ENCODE measurements at regions not wholly inside any gene's neighbourhood (a gene's known extent, or its start where the extent isn't known, plus 50 kb on each side); places are given as distances from the start of the nearest gene placed in this dataset.
A peak's percentile ranks its signal among the peaks of the same experiment; 100 is the strongest.

DNA sequence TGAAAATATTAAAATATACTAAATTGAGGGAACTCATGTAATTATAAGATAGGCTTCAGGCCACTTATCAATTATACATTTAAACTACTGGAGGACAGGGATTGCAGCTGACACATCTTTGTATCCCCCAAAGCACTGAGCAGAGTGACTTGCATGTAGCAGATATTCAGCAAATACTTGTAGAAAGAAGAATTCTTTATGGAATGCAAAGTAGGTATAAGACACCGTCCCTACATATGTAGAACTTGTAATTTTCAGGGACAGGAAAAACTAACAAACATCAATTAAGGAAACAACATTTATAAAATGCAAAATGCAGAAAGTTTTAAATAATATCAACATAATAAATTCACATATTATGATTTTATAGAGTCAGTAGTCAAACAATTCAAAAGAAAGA lies 719.2 kb downstream of the OLFM4 start:
- no peak for DNase-seq

DNA sequence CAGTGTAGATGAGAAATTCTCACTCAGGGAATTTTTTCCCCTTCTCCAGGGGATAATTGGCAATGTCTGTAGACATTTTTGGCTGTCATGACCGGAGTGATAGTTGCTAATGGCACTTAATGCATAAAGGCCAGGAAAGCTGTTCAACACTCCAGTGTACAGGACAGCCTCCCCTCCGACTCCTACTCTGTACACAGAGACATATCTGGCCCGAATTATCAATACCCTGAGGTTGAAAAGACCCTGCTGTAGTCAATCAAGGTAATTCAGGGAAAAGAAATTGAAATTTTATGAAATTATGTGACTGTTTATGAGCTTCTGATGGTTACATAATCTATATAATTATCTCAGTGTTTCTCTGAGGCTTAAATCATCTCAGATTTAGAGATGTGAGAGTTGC lies 720.7 kb downstream of the OLFM4 start:
- DNase-seq = no peak

- DNase-seq = no peak
Observed at GRCh38 chr13:53759016-53759415, 730.4 kb downstream of the OLFM4 start.

DNA sequence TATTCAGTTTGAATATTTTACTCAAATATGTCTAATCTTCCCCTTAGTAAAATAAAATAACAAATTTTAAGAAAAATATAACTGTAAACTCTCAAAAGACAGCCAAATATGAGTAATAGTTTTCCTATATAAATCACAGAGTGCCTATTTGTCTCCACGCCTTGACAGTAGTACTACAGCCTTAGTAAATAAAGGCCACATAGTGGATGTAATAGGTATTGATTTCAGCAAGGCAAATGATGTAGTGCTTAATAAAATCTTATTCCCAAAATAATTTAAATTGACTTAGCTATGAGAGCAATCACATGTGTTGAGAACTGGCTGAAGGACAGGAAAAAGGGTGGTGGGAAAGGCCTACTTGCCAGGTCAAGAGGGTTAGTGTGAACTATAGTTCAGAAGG lies 747.2 kb downstream of the OLFM4 start:
- DNase-seq = no peak

DNA sequence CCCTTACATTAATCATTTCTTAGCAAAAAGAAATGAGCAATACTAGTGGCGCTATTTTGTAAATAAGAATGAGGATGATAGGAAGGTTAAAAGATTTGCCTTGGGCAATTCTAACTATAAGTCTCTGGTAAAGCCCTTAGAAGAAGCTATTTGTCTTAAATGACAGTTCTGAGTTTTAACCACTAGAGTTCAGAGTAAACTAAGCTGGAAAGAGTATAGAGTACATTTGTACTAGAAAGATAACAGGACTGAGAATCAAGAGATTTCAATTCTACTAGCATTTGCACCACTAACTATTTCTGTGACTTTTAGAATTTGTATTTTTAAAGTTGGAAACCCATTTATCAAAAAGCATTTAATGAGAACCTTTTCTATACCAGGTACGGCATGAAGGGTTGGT lies 750.3 kb downstream of the OLFM4 start:
- DNase-seq = no peak

DNA sequence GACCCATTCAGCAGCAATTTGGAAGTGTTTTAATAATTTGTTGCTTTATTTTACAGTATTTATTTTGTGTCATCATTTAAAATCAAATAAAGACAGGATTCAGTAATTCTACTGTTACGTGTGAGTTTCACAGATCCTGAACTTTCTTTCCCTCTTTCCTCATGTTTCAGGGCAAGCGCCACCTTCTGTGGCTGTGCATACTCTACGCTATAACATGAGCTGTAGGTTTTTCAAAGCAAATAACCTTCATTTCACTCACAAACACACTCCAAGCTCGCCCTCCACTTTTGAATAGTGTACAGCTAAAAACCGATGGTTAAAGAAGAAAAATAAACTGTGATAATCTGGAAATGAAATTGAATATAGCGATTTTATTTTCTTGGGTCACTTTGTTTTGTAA lies 753.3 kb downstream of the OLFM4 start:
- peak in 1 of 2 experiments; percentile 34 for DNase-seq

DNA sequence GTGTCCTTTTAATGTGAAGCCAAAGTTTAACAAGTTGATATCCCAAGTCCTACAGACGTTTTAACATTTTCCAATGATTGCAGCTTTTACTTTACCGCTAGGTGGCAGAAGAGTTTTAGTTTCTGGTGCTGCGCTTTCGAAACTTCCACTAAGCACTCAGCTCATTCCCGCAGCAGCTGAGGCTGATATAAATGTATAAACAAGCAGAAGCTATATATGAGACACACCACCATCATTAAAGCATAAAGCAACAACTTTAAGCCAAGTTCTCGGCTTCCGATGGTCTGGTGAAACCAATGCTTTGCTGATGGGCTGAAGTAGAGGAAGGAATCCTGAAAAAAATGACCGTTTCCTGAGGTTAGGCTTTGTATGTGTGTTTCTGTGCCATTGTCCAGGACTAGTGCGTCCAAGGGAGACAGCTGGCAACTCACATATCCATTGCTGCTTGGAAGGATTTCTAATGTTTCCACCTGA lies 753.9 kb downstream of the OLFM4 start:
- DNase-seq = peak; percentile 30 to 72

DNA sequence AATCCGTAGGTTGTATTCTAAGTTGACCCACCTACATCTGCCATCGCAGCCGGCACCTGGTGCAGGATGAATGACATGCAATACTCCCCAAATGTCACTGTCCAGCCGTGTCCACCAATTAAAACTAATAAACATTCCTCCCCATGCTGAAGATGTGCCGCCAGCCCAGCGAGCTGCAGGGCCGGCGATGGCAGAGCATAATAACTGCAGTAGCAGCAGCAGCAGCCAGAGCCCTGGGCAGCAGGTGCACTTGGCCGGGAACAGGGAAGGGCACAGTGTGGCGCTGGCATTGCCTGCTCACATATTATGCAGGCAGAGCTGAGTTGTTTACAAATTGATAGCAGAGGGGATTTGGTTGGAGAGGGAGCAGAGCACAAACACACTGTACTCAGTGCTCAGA lies 754.9 kb downstream of the OLFM4 start:
- no peak for DNase-seq

DNA sequence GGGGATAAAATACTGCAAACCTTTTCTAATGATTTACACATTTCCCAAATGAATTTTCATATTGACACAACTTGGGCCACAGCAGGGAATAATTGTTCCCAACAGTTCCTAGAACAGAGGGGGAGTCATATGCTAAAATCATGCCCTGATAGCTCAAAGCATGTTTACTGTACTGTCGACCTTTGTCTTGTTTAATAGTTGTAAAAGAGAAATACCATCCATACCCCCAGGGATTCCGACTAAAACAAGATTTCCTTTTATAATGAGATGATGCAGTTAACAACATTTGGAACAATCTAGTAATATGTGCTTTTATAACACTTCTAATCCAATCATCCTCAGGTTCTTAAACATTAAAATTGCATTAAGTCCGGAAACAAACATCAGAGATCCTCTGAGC lies 759.7 kb downstream of the OLFM4 start:
- no peak for DNase-seq

GRCh38 chr13:53800011-53800410 lies 771.4 kb downstream of the OLFM4 start:
- DNase-seq = no peak

DNA sequence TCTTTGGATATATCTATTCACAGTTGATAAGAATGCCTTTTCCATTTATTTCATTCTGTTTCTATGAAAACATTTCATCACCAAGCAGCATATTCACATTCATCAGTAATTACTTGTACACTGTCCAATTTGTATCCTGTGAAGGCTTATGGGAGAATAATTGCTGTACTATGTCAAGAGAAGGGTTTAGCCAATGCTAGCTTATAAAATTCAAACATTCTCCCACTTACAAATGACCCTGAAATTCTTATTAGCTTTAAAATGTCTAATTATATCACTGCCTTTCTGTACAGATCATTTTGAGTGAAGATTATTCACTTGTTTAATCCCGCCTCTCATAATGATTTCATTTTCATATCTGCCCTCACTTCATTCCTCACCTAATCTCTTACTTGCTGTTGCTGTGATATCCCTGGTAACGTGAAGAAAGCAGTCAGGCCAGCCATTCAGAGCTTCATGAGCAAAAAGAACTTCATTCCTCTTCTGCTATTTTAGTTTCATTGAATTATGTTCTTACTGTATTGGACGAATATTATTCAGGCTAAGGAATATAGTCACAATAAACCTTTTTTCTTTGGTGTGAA lies 778.7 kb downstream of the OLFM4 start:
- DNase-seq = no peak

- DNase-seq = no peak
Observed at GRCh38 chr13:53821632-53822031, 793.0 kb downstream of the OLFM4 start.

GRCh38 chr13:53822136-53822535 lies 793.5 kb downstream of the OLFM4 start:
- DNase-seq = no peak

- no peak for DNase-seq
Observed at GRCh38 chr13:53839461-53839860, 810.8 kb downstream of the OLFM4 start.

DNA sequence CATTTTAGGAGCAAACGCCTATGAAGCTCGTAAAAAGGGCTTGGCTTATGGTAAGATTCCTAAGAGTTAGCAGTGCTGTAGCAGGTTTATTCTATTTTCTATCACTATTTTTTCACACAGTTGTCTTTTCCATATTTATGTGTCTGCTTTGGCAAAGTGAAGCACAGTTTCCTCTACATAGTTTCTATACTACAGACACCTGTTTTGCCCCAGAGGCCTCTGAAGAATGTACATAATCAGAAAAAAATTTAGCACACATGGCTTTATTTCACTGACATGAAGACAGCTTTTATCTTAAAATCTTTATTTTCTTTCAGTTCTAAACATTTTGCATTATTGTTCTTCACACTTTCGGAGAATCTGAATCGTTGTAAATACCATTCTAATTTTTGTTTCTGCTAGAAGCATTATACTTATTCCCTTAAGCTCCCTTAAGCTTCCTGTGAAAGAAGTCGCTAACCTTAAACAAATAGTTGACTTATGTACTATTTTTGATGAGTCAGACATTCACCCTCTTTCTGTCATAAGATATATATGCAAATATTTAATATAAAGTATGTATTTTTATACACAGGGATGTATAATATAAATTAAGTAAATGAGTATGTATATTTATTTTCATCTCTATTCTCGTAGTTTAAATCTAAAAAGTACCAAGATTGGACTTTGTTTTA lies 816.0 kb downstream of the OLFM4 start:
- DNase-seq = no peak

DNA sequence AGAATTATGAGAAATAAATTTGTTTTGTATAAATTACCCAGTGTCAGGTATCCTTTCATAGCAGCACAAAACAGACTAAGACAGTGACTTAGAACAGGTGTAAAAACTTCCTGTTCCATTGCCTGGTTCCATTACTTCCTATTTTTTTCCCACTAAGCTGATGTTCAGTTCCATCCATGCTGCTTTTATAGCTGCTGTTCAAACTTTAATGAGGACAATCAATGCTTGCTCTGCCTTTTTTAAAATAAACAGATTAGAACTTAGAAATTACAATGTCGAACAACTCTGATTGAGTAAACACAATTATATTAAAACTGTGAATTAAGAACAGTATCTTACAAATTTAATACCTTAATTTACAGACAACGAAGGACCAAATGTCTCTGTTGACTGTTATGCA lies 818.9 kb downstream of the OLFM4 start:
- no peak for DNase-seq

- DNase-seq = peak; percentile 9 to 23
Observed at GRCh38 chr13:53848366-53848961, 819.9 kb downstream of the OLFM4 start.

GRCh38 chr13:53854321-53854720 lies 825.7 kb downstream of the OLFM4 start:
- no peak for DNase-seq

DNA sequence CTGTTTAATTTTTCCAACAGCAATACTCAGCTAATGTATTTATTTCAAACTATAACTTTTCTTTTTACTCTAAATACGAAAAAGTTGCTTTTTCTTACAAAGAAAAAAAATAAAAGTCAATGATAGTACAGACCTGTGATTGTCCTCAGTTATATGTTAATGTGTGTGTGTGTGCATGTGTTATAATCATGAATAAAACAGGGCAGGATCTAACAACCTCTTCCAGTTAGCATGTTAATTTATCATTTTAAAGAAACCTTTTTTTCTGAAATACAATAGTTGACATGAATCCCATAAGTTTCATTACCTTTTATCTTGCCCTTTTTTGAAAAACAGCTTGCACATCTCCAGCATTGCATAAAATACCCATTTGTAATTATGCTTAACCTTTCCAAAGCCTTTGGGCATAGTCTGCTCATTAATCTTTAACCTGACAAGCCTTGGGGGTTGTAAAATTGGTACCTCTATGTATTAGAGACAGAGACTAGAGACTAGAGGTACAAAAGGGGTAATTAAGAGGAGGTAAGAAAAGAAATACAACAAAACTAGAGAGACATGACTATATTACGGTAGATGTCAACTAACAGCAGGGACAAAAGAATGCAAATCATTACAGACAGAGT lies 828.1 kb downstream of the OLFM4 start:
- DNase-seq = no peak

DNA sequence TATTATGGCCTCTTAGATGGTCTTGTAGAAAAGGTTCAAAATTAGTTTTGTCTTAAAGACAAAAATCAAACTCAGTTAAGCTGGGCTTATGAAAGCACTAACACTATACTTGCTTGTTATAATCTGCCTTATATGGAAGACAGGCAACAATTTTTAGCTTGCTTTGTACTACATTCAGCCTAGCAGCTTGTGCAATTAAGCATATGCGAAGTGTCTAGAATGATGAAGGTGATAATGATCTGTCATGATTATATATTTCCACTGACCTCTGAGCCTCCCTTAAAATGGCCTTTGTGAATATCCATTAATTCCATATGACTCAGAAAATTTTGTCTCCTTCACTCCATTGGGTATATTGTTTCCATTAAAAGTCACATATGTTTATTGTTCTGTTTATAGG lies 834.9 kb downstream of the OLFM4 start:
- DNase-seq = no peak

- no peak for DNase-seq
Observed at GRCh38 chr13:53873558-53873957, 844.9 kb downstream of the OLFM4 start.

DNA sequence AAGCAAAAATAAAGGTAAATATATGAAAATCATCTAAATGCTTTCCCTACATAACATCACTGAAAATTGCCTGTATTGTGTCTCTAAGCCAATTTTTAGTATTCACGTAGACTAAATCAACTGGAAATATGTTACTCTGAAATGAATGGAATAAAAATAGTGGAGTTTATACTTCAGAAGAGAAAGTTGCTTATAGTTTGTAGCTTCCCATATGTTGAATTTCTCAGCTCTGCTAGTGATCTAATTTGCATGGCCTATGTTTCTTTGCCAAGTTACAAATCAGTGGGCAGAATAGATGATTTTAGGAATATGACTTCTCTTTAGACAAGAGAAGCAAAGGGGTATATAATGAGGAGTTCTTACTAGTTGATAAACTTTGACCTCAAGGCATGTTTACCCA lies 850.2 kb downstream of the OLFM4 start:
- DNase-seq = no peak

DNA sequence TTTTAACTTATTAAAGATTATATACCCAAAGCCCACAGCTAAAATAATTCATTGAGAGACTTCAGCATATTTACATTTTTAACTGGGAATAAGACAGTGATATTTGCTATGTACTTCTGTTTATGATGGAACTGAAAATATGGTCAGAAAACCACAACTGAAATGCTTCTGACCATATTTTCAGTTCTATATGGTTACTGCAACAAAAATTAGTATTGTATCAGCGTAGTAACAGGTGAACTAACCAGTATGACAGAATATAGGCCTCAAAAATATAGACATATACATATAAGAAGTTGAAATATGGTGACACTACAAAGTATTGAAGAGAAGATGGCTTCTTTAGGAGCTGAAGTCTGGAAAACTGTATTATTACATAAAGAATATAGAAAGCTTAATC lies 857.4 kb downstream of the OLFM4 start:
- no peak for DNase-seq

DNA sequence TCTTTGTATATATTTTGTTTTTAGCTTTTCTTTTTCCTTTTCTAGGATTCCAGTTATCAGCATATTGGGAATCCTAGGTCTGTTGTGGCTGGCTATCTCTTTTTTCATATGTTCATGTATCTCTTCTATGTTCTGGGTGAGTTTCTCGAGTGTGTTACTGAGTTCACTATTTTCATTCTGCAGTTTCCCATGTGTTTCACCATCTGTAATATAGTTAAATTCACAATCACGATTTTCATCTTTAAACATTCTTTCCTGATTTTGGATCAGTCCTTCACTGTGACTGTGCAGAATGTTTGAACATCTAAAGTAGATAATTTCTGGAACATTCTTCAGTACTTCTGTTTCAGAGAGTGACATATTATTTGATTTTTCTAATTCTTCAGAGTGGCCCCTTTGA lies 862.1 kb downstream of the OLFM4 start:
- no peak for DNase-seq

All from NCI-H1930 (cell line).